Liver (tissue), 3 donors: ENCODE measurements at regions not wholly inside any gene's neighbourhood (a gene's known extent, or its start where the extent isn't known, plus 50 kb on each side); places are given as distances from the start of the nearest gene placed in this dataset.

Source experiments
- EGR1 ChIP-seq, 2 donors: IDR thresholded peaks; 2 replicates each; pipeline ENCODE4 v1.6.1; 2016 to 2018; ENCODE audit warnings: antibody characterized with exemption in 2 of 2, low read depth in 2 of 2
- HNF4A ChIP-seq, 2 donors: conservative IDR thresholded peaks; 2 replicates each; pipeline ENCODE4 v1.6.1; 2016; ENCODE audit warnings: antibody characterized with exemption in 2 of 2, mild to moderate bottlenecking in 2 of 2
- HNF4G ChIP-seq: IDR thresholded peaks from 2 replicates; pipeline ENCODE4 v1.6.1; 2016; ENCODE audit warnings: antibody characterized with exemption
- JUND ChIP-seq, 2 donors: IDR thresholded peaks; 2 replicates each; pipeline ENCODE4 v1.6.1; 2016; ENCODE audit warnings: antibody characterized with exemption in 2 of 2
- RXRA ChIP-seq, 2 donors: IDR thresholded peaks; 2 replicates each; pipeline ENCODE4 v1.6.1; 2017 to 2018; ENCODE audit warnings: antibody characterized with exemption in 2 of 2, mild to moderate bottlenecking in 1 of 2
- TAF1 ChIP-seq: conservative IDR thresholded peaks from 2 replicates; pipeline ENCODE4 v1.6.1; 2016; ENCODE audit warnings: antibody characterized with exemption, mild to moderate bottlenecking
- YY1 ChIP-seq: IDR thresholded peaks from 2 replicates; pipeline ENCODE4 v1.6.1; 2016; ENCODE audit warnings: antibody characterized with exemption, mild to moderate bottlenecking
- TF ChIP-seq, protein P1 (sequence below): fragments of 150-350 bp; IDR thresholded peaks from 2 replicates; pipeline ENCODE4 v1.5.1; 2017; ENCODE audit warnings: improper control_type of control experiment, low read depth, low read length; ENCODE audit not compliant: missing input control
- TF ChIP-seq, protein P2 (sequence below): IDR thresholded peaks from 2 replicates; pipeline ENCODE4 v1.6.1; 2016; ENCODE audit warnings: antibody characterized with exemption, mild to moderate bottlenecking
- TF ChIP-seq, protein P3 (sequence below): IDR thresholded peaks from 2 replicates; pipeline ENCODE4 v1.6.1; 2016; ENCODE audit warnings: antibody characterized with exemption
- TF ChIP-seq, protein P4 (sequence below): IDR thresholded peaks from 2 replicates; pipeline ENCODE4 v1.6.1; 2016; ENCODE audit warnings: antibody characterized with exemption
- donor health status: healthy.
- donor health status: healthy.

DNA sequence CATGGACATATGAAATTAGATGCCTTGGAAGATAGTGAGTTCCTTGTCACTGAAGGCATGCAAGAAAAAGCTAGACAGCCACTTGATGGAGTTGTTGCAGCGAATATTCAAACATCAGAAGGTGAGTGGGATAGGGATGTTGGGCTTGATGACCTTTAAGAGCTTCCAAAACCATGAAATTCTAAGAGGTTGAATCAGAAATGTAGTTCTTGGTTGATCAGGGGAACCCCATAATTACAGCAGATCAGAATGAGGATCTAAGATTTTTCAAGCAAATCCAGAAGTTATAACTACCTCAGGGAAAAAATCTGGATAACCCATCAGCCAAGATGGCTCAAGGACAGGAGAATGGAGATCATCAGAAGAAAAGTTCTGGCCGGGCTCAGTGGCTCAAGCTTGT lies 244.3 kb upstream of the NR4A3 start:
- TF ChIP-seq, protein P1, sequence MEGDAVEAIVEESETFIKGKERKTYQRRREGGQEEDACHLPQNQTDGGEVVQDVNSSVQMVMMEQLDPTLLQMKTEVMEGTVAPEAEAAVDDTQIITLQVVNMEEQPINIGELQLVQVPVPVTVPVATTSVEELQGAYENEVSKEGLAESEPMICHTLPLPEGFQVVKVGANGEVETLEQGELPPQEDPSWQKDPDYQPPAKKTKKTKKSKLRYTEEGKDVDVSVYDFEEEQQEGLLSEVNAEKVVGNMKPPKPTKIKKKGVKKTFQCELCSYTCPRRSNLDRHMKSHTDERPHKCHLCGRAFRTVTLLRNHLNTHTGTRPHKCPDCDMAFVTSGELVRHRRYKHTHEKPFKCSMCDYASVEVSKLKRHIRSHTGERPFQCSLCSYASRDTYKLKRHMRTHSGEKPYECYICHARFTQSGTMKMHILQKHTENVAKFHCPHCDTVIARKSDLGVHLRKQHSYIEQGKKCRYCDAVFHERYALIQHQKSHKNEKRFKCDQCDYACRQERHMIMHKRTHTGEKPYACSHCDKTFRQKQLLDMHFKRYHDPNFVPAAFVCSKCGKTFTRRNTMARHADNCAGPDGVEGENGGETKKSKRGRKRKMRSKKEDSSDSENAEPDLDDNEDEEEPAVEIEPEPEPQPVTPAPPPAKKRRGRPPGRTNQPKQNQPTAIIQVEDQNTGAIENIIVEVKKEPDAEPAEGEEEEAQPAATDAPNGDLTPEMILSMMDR: no peak
- TF ChIP-seq HNF4A (conservative IDR thresholded peaks at IDR 0.05): no peak
- TF ChIP-seq, protein P2, sequence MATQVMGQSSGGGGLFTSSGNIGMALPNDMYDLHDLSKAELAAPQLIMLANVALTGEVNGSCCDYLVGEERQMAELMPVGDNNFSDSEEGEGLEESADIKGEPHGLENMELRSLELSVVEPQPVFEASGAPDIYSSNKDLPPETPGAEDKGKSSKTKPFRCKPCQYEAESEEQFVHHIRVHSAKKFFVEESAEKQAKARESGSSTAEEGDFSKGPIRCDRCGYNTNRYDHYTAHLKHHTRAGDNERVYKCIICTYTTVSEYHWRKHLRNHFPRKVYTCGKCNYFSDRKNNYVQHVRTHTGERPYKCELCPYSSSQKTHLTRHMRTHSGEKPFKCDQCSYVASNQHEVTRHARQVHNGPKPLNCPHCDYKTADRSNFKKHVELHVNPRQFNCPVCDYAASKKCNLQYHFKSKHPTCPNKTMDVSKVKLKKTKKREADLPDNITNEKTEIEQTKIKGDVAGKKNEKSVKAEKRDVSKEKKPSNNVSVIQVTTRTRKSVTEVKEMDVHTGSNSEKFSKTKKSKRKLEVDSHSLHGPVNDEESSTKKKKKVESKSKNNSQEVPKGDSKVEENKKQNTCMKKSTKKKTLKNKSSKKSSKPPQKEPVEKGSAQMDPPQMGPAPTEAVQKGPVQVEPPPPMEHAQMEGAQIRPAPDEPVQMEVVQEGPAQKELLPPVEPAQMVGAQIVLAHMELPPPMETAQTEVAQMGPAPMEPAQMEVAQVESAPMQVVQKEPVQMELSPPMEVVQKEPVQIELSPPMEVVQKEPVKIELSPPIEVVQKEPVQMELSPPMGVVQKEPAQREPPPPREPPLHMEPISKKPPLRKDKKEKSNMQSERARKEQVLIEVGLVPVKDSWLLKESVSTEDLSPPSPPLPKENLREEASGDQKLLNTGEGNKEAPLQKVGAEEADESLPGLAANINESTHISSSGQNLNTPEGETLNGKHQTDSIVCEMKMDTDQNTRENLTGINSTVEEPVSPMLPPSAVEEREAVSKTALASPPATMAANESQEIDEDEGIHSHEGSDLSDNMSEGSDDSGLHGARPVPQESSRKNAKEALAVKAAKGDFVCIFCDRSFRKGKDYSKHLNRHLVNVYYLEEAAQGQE: no peak
- TF ChIP-seq, protein P3, sequence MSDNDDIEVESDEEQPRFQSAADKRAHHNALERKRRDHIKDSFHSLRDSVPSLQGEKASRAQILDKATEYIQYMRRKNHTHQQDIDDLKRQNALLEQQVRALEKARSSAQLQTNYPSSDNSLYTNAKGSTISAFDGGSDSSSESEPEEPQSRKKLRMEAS: no peak
- no peak for TF ChIP-seq TAF1
- TF ChIP-seq, protein P4, sequence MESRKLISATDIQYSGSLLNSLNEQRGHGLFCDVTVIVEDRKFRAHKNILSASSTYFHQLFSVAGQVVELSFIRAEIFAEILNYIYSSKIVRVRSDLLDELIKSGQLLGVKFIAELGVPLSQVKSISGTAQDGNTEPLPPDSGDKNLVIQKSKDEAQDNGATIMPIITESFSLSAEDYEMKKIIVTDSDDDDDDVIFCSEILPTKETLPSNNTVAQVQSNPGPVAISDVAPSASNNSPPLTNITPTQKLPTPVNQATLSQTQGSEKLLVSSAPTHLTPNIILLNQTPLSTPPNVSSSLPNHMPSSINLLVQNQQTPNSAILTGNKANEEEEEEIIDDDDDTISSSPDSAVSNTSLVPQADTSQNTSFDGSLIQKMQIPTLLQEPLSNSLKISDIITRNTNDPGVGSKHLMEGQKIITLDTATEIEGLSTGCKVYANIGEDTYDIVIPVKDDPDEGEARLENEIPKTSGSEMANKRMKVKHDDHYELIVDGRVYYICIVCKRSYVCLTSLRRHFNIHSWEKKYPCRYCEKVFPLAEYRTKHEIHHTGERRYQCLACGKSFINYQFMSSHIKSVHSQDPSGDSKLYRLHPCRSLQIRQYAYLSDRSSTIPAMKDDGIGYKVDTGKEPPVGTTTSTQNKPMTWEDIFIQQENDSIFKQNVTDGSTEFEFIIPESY: no peak
- TF ChIP-seq JUND (IDR thresholded peaks at IDR 0.05): no peak
- TF ChIP-seq HNF4G: no peak
- no peak for TF ChIP-seq YY1
- no peak for TF ChIP-seq RXRA (IDR thresholded peaks at IDR 0.05)
- TF ChIP-seq EGR1 (IDR thresholded peaks at IDR 0.05; ENCODE audit: low read depth in 2 of 2): no peak
